ENCODE measurements at regions not wholly inside any gene's neighbourhood (a gene's known extent, or its start where the extent isn't known, plus 50 kb on each side); places are given as distances from the start of the nearest gene placed in this dataset.

DNA sequence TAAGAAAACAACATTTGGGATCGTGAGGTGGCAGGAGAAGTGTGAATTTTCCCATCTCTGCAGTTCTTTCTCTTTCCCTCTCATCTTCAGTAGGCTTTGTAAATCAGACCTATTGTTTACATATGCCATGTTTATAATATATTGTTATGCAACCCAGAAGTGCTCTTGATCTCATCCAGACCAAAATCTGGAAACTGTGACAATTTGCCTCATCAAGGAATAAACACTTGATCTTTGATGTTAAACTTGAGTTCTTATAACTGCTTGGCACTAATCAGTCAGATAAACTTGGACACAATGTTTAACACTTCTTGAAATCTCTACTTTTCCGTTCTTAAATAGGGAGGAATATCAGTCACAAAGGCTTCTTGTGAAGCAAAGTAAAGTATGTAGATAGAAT is 384.7 kb downstream of the DMRT2 start:
- no peak for DNase-seq

DNA sequence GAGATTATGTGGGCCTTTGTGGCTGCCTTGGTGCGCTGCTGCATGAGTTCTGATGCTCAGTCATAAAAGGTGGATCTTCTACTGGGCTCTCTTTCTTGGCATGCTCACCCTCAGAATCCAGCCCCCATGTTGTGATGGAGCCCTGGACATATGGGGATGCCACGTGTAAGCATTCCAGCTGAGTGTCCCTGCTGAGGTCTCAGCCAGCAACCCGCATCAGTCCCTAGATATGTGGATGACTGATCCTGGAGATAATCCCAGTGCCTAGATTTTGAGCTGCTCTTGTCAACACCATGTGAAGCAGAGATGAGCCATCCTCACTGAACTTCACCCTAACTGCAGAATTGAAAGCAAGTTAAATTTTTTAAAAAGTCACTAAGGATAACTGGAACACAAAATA is 390.1 kb downstream of the DMRT2 start:
- DNase-seq = no peak

DNA sequence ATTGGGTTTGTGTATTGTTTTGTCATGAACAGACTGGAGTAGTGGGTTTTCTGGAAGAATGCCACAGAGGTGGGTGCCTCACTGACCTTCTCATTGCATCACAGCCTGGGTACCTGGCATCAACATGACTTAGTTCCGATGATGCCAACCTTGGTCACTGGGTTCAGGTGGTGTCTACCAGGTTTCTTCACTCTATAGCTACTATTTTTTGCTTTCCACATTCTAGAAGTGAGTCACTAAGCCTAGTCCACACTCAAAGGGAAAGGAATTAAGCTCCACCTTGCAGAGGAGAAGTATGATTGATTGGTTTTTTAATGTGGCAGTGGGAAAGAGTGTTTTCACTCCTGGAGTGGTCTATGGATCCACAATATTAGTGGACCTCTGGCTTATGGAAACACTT is 391.9 kb downstream of the DMRT2 start:
- no peak for DNase-seq

DNA sequence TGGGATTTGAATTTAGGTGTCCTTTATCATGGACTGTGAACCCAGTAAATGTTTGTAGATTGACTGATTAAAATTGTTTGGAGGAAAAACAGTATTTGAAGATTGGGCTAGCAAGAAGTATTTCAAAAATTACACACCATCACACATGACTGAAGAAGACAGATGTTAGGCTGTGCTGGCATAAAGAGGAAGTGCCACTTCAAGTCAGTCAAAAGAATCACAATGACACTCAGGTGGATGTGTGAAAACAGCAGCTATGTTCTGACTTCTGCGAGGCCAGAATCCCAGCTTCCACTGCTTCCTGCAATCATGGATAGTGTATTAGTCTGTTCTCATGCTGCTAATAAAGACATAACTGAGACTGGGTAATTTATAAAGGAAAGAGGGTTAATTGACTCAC is 393.3 kb downstream of the DMRT2 start:
- no peak for DNase-seq

DNA sequence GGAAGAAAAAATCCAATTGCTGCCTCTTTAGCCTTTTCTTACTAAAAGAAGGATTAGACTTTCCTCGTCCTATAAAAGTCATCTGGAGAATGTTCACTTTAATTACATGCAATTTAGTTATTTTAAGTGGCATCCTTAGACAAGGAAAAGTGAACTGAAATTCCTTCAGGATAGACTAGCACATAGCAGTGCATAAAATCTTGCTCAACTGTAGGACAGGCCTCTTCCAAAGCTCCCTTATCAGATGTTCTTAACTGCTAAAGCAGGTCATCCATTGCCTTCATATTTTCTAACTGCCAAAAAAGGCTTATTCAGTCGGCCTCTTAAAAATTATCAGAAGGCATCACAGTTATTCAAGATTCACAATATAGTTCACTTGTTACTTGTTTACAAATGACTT is 396.5 kb downstream of the DMRT2 start:
- DNase-seq = no peak

DNA sequence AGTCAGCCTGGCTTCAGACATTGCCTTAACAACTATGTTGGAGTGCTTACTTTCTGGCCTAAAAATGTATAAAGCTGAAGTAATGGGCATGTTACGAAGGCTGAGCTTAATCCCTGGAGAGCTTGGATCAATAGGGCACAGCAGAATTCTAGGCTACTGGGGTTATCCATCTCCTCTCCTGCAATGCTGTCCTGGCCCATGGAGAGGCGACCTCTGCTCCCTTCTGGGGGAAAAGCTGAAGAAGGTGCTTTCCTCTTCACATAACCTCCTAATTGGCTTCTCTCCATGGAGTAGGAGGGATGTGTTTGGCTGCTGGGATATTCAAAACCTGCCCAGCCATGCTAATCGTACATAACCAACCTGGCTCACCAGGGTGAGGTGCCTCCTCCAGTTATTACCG is 403.5 kb downstream of the DMRT2 start:
- no peak for DNase-seq

DNA sequence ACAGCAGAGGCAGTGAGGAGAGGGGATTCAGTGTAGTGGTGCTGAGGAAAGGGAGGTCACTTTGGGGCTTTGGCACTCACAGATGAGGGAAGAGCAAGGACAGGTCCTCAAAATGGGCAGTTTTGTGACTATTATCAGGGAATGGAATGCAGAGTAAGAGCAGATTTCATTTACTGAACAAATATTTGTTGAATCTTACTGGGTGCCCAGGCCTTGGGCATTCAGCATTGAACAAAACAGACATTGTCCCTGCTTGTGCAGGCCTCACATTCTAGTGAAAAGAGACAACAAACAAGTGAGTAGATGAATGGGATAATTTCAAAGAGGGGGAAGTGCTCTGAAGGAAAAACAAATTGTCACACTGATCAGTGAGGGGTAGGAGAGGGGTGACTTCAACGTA is 404.1 kb downstream of the DMRT2 start:
- DNase-seq = no peak

DNA sequence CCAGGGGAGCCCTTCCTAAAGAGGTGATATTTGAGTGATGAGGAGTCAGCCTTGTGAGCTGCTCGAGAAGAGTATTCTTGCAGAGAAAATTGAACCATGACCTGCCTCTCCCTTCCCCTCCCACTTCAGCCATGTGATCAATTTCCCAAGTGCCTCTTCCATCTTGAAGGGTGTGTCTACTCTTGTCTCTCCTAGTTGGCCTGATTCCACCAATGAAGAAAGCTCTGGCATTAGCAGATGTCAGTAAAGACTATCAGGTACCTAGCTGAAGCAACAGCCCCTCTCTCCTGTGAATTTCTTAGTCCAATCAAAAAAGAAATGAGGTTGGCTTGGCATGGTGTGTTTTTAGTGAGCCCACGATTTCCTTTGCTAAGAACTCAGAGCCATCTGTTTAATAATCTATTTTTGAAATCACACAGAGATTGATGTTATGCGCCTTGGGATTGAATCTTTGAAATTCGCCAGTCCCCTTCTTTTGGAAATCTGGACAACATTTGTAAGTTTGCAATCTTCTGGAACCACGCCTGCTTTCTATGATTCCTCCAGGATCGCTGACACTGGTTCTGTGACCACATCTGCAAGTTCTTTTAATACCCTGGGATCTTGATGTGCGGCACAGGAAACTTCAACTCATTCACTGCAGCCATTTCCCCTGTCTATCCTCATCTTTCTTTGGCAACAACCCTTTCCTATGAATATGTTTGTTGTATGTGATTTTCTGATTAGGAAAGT is 404.6 kb downstream of the DMRT2 start:
- no peak for DNase-seq

DNA sequence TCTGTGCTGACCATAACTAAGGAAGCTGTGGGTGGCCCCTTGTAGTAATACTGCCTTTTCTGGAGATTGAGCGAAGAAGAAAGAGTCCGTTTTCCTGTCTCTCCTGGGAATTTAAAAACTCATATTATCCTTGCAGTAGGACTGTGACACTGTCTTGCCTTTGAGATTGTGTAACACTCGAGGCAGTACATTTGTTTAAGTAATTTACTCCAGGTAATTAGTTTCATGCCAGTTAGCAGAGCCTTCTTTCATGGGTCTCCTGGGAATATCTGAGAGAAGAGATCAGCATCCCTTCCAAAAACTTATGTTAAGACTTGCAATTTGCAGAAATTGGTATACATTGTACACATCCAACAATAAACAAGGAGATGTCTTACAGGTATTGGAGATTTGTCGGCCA is 405.6 kb downstream of the DMRT2 start:
- no peak for DNase-seq

DNA sequence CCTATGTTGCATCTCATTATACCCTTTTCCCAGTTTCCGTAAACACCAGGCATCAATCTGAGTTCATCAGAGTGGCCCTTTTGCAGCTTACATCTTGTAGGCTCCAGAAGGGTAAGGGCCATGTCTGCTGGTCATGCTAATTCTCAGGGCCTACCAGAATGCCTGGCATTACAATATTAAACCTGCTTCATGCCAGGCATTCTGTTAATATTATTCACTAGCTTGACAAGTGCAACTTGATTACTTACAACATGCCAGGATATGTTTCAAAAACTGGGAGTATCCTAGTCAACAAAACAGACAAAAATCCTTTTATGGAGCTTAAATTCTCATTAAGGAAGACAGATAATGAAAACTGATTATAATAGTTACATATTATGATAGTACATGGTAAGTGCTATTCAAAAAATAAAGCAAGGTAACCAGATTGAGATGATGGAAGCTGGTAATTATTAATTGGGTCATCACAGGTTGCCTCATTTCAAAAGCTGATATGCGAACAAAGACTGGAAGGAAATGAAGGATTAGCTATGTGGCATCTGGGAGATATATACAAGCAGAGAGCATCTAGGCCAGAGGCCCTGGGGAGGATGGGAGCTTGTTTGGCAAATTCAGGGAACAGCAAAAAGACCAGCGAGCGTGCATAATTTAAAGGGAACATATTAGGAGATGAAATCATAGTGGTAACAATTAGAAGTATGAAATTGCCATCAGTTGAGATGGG is 406.3 kb downstream of the DMRT2 start:
- no peak for DNase-seq

DNA sequence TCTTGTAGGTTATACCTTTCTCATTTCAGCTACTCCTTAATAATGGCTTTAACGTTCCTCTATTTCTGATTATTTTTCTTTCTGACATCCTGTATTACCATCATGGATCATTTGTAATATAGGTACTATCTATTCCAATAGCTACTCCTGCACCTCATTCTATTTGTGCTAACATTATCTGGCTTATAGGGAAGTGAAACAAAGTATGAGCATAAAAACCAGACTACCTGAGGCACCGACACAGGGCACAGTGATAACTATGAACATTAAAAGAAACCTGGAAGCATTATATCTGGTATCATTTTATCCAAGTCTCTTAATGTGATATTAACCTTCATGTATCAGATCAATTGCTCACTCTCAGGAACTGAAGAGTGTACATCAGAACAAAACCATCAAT is 407.3 kb downstream of the DMRT2 start:
- no peak for DNase-seq

DNA sequence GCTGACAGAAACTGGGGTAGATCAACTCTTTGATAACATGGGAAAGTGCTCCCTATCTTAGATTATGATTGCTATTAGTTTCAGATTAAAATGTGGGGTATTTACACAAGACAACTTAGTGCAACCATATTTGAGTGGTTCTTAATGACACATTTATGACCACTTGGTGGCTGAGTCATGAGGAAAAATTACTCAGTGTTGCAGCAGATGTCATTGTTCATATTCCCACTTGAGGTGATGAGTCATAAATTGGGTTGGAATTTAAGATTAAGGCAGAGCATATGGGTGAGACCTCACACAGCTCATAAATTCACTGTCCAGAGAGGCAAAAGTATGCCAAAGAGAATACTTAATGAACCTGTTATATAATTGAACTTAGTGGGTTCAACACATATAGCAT is 408.3 kb downstream of the DMRT2 start:
- DNase-seq = no peak

DNA sequence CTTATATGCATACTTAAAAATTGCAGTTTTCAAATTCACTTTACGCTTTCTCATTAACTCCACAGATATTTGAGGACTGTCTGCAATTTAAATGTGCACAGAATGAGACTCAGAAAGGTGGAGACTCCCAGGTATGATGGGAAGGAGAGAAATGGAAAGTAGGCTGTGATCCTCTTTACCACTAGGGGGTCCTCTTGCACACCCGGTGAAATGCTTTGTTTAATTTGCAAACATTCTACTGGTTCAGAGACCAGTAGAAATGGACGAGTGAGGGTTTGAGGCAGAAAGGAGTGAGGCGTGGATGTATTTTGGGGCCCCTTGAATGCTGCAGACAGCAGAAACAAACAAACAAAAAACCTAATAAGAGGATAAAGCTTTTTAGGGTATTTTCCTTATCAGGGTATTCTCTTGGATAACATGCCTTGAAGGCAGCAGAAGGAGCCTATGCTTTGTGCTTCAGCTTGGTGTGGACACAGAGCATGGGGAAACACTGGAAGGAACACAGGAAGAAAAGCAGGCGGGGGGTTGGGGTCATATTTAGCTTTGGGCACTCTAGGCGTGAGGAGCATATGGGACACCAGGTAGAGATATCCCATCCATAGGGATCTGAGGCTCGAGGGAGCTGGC is 410.1 kb downstream of the DMRT2 start:
- DNase-seq = no peak

DNA sequence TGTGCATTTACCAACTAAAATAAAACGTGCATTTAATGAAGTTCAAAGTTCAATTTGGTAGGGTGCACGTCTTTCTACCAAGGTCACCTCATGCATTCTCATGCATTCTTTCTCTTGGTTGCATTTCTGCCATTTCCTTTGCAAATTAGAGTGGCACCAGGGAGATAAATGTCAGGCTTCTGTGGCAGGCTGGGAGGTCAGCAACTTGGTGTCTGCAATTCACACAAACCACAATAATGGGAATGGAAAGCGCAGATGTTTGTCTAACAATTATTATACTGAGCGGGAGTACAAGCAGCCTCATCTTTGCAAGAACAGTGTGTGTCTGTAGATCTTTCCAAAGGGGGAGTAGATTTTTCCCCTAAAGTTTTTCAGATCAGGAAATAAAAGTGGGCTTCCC is 411.7 kb downstream of the DMRT2 start:
- DNase-seq = no peak

DNA sequence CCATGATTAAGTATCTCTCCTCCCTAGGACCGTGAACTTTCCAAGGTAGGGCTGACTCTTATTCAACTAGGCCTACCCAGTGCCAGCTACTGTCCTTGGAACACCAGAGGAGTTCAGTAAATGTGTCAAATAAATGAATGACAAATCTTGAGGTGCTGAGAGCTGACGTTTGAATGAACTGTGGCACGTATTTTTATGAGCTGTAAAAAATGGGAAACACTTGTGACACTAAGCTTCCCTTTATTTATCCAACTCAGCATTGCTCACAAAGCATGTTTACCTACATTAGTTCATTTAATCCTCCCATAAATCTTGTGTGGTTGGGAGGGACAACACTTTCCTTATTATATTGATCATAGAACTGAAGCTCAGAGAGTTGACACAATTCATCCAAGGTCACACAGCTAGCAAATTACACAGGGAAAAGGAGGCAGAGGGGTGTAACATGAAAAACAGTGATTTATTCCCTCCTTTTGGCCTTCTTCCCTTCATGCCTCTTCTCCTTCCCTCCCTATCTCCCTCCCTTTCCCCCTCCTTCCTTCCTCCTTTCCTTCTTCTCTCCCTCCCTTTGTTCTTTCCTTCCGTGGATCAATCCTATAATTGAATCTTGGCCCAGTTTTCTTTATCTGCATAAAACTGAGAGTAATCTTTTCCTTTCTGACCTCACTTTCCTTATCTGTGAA is 412.6 kb downstream of the DMRT2 start:
- DNase-seq = no peak

DNA sequence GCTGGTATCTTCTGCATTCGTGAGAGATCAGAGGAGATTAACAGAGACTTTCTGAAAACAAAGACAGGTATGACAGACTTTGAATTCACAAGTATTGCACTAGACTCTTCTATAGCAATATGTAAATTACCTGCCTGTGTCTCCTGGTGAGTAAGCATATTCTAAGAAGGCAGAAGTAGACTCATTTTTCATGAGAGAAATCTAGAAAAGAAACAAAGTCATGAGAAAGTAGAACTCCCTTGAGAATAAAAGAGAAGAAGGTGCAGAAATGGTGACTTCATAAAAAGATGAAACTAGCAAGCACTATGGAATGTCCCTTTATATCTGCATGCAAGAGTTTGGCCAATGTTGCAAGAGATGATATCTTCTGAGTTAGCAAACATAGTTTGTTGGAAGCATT is 419.8 kb downstream of the DMRT2 start:
- no peak for DNase-seq

DNA sequence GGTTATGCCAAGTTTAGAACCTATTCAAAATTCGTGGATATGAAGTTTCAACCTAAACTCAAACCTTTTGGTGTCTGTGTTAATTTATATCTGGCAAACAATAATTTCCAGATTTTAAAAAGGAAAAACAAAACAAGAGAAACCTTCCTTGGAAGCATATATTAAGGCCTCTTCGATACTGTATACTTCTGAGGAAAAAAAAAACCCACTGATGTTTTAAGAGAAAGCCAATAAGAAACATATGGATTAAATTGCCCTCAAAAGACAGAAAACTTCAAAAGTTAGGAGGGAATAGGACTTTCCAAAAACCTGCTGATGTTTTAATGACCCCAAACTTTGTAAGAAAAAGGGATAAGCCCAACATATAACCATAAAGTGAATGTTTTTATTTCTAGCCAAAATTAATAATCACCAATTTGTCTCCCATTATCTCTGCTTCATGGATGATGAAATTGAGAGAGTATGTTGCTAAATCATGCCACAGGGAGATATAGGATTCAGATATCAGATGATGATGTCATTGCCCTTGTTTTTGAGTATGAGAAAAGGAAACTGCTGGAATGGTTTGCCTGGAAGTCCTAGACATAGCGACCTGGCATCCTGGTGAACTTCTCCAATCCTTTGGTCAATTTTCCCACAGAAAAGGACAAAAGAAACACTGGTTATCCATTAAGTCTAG is 423.9 kb downstream of the DMRT2 start:
- DNase-seq = no peak

DNA sequence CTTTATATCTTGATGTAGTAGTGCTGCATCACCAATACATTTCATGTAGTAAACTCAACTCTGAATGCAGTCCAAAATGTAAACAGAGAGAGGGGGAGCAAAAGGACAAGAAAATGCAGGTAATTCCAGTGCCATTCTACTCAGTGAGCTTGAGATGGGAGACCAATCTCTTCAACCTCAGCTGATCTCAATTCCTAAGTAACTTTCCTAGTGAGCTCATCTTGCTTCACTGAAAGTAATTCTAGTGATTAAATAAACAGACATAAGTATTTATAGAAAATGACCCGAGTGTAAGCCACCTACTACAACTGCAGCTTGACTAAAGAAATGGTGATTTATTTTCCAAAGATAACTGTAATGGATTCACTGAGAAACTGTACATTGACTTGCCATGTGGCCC is 424.5 kb downstream of the DMRT2 start:
- DNase-seq = no peak

DNA sequence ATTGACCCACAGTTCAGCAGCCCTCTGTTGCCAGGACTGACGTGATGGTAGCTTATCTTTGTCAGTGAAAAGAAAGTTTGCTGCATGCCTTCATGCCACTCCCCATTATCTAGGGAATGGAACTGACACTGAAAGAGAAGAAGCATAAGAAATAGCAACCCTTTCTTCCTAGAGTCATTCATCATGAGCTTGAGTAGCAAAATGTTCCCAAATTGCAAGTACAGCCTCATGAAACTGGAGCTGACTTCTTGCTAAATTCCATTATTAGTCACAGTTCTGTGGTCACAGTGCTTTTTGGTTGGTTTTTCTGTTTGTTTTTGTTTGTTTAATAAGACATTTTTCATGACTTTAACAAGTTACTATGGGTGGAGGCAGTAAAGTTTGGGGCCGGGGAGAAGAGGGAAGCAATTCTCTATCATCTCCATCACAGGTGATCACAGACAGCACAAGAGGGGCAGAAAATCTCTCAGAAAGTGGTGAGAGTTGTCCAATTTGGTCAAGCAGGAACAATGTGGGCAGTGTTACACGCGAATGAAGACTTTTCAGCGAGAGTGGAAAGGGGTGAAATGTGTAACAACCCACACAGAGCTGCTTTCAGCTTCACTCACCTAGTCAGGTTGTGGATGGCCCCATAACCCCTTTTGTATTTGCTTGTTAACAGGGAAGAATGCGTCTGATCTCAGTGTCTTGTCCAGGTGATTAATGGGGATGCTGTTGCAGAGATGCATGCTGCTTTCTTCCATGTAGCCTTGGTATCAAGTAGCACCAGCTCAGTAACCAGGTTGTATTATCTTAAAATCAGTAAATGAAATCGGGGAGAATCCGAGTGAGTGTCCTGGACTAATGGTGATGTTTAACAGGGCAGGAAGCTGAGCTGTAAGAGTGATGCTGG is 440.4 kb downstream of the DMRT2 start:
- DNase-seq = no peak

DNA sequence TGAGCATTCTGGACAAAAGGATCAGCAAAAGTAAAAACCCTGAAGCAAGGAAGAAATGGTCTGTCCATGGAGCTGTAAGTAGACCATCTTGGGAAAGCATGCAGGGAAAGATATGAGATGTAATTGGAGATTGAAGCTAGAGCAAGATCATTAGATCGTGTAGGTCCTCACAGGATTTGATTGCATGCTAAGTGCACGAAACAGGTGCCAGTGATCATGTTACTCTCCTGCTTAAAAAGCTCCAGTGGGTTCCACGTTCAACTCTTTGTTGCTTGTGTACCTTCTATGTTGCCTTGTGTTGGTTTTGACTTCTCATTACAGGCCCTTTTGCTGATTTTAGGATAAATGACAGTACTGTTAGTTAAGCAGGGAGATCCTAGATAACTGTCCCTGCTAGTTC is 442.0 kb downstream of the DMRT2 start:
- no peak for DNase-seq

DNA sequence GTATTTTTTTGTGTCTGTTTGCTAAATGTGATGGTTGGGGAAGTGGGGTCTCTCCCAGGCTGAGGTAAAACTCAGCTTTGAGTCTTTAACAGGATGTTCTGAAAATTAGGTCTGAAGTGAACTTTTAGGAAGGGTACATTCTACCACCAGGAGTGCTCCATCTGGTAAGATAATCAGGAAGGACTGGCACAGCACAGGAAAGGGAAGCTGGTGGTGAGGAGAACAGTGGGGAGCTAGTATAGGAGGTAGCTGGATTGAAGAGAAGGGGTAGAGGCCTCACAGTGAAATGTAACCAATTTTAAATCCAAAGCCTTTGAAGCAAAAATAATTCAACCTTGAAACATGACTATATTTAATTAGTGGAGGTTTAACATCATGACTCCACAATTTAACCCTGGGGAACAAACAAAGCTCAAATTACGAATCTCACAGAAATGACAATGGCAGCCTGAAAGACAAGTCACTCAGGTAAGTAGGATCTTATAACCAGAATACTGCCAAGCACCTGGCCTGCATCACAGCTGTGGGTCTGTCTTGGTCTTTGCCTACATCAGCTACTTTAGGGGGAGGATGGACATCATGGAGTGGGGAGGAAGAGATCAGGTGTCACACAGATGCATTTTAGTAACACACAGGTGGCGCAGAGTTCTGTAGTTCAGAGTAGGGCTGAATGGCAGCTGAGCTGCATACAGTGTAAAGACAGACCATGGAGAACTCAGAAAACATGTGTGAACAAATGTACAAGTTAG is 445.3 kb downstream of the DMRT2 start:
- DNase-seq = no peak
